ENCODE measurements at regions not wholly inside any gene's neighbourhood (a gene's known extent, or its start where the extent isn't known, plus 50 kb on each side); places are given as distances from the start of the nearest gene placed in this dataset.

DNA sequence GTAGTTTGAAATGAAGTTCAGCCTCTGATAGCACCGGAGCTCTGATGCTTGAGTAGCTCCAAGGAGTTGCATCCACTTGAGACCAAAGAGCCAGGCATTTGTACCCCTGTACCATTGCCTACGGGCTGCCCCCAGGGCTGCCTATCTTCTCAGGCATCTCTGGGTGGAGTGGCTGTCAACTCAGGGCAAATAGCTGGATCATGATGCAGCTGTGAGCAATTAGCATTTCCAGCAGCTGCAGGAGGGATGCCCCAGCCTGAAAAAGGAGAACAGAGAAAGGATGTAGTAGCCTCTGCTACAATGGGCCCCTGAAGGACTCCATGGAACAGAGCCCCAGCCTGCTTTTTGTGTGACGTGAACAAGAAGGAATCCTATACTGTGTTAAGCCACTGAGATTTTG lies 492.6 kb downstream of the BCOR start:
- H3K36me3 Mint-ChIP-seq (ENCODE audit: insufficient read depth in 1 of 3, low read depth in 3 of 3): peaks cover 2 to 11% (median 9%) of the 10 kb centered on the region in 3 experiments; a peak in 5 of 7 replicates
- H3K27ac Mint-ChIP-seq: no peak overlapping the region
- Histone ChIP-seq H3K4me1 (ENCODE audit: insufficient read depth, low read length) (peaks cover 6% of the 10 kb centered on the region), H3K4ac (ENCODE audit: low read depth, low read length) (no peak overlapping the region), H2BK12ac (ENCODE audit: insufficient read length, low read depth, low read length) (no peak overlapping the region), H4K91ac (ENCODE audit: insufficient read length, low read depth, low read length) (no peak overlapping the region), H4K8ac (replicated peaks; ENCODE audit: insufficient read length, low read depth, low read length) (no peak overlapping the region), H3K27me3 (ENCODE audit: insufficient read depth, low read length) (no peaks in the 10 kb centered on the region), H3K9me3 (ENCODE audit: control insufficient read depth, low read depth, low read length) (no peaks in the 10 kb centered on the region), H3K23me2 (ENCODE audit: insufficient read length, low read depth, low read length, poor library complexity, severe bottlenecking) (no peaks in the 10 kb centered on the region), H3K56ac (ENCODE audit: insufficient read length, low read depth, low read length) (no peak overlapping the region), H3K9ac (ENCODE audit: extremely low read depth, insufficient read length, low read length) (no peak overlapping the region), H3T11ph (ENCODE audit: low read length) (no peak overlapping the region), H3K27ac (ENCODE audit: insufficient read length, low read depth, low read length) (no peak overlapping the region), H3K4me2 (ENCODE audit: insufficient read depth, insufficient read length, low read length) (no peak overlapping the region), H3K79me2 (ENCODE audit: insufficient read depth, low read length) (no peaks in the 10 kb centered on the region), H2BK120ac (ENCODE audit: low read depth, low read length, poor library complexity, severe bottlenecking) (no peak overlapping the region), H3K79me1 (ENCODE audit: insufficient read depth, low read depth, low read length, poor library complexity, severe bottlenecking) (no peaks in the 10 kb centered on the region), H2BK15ac (ENCODE audit: low read depth, low read length) (no peak overlapping the region), H2BK20ac (ENCODE audit: low read depth, low read length, poor library complexity, severe bottlenecking) (no peak overlapping the region), H2BK5ac (ENCODE audit: insufficient read length, low read length) (no peak overlapping the region), H2AK5ac (ENCODE audit: insufficient read length, low read length) (no peak overlapping the region), H4K5ac (ENCODE audit: insufficient read length, low read depth, low read length) (no peak overlapping the region), H3K18ac (ENCODE audit: insufficient read length, low read depth, low read length) (no peak overlapping the region), H3K23ac (ENCODE audit: insufficient read length, low read depth, low read length) (no peak overlapping the region), H4K20me1 (ENCODE audit: control insufficient read depth, insufficient read depth, insufficient read length) (no peaks in the 10 kb centered on the region), H2AFZ (ENCODE audit: low read length) (no peak overlapping the region), H3K14ac (ENCODE audit: insufficient read depth, low read length) (no peak overlapping the region)
- TF ChIP-seq, protein P1, sequence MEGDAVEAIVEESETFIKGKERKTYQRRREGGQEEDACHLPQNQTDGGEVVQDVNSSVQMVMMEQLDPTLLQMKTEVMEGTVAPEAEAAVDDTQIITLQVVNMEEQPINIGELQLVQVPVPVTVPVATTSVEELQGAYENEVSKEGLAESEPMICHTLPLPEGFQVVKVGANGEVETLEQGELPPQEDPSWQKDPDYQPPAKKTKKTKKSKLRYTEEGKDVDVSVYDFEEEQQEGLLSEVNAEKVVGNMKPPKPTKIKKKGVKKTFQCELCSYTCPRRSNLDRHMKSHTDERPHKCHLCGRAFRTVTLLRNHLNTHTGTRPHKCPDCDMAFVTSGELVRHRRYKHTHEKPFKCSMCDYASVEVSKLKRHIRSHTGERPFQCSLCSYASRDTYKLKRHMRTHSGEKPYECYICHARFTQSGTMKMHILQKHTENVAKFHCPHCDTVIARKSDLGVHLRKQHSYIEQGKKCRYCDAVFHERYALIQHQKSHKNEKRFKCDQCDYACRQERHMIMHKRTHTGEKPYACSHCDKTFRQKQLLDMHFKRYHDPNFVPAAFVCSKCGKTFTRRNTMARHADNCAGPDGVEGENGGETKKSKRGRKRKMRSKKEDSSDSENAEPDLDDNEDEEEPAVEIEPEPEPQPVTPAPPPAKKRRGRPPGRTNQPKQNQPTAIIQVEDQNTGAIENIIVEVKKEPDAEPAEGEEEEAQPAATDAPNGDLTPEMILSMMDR (conservative IDR thresholded peaks at IDR 0.05): no peak
- no CpG with 5 or more reads among the region's 3 CpGs for WGBS (ENCODE audit: extremely low coverage, insufficient read length, low lambda C conversion rate)
- H3K27me3 Mint-ChIP-seq (ENCODE audit: low read depth): peaks cover 14% of the 10 kb centered on the region
- no peak overlapping the region for H3K4me3 Mint-ChIP-seq
- H3K9me3 Mint-ChIP-seq: peaks cover 69 to 77% of the 10 kb centered on the region in 2 experiments
- H3K4me1 Mint-ChIP-seq: peaks cover 16 to 17% of the 10 kb centered on the region in 2 experiments
- DNase-seq: no peak

Data from H9 (cell line).